GM19328 (cell line): ENCODE measurements at regions not wholly inside any gene's neighbourhood (a gene's known extent, or its start where the extent isn't known, plus 50 kb on each side); places are given as distances from the start of the nearest gene placed in this dataset.
"Not testable (repeated sequence)": the region's sequence is repeated elsewhere in the genome, so short reads cannot be mapped to it uniquely, and the experiment has no call there.

Experiments
- ATAC-seq: cut with Tn5 transposase; IDR thresholded peaks from one replicate; pipeline ENCODE4 v1.9.1; 2021; ENCODE audit warnings: mild to moderate bottlenecking, moderate library complexity; ENCODE audit not compliant: unreplicated experiment

- ATAC-seq = not testable (repeated sequence)
Measured at GRCh38 chrX:122140219-122140618, 1043.9 kb upstream of the GRIA3 start.

- no peak for ATAC-seq
Measured at GRCh38 chrX:122154019-122154418, 1030.1 kb upstream of the GRIA3 start.

GRCh38 chrX:122168241-122168640 is 1015.8 kb upstream of the GRIA3 start:
- no peak for ATAC-seq

GRCh38 chrX:122184791-122185190 is 999.3 kb upstream of the GRIA3 start:
- ATAC-seq = no peak

GRCh38 chrX:122187069-122187713 is 996.9 kb upstream of the GRIA3 start:
- no peak for ATAC-seq

- ATAC-seq = no peak
Measured at GRCh38 chrX:122188751-122189150, 995.3 kb upstream of the GRIA3 start.

- no peak for ATAC-seq
Measured at GRCh38 chrX:122196343-122196742, 987.7 kb upstream of the GRIA3 start.

- no peak for ATAC-seq
Measured at GRCh38 chrX:122203399-122203798, 980.7 kb upstream of the GRIA3 start.

GRCh38 chrX:122218666-122219065 is 965.4 kb upstream of the GRIA3 start:
- ATAC-seq = no peak

- no peak for ATAC-seq
Measured at GRCh38 chrX:122219226-122219625, 964.9 kb upstream of the GRIA3 start.

GRCh38 chrX:122219735-122220134 is 964.3 kb upstream of the GRIA3 start:
- ATAC-seq = no peak

- ATAC-seq = no peak
Measured at GRCh38 chrX:122220644-122221373, 963.3 kb upstream of the GRIA3 start.

GRCh38 chrX:122221810-122222209 is 962.3 kb upstream of the GRIA3 start:
- ATAC-seq = not testable (repeated sequence)

GRCh38 chrX:122224137-122224536 is 959.9 kb upstream of the GRIA3 start:
- not testable (repeated sequence) for ATAC-seq

- ATAC-seq = no peak
Measured at GRCh38 chrX:122238801-122239200, 945.3 kb upstream of the GRIA3 start.

- ATAC-seq = no peak
Measured at GRCh38 chrX:122241959-122242358, 942.1 kb upstream of the GRIA3 start.

GRCh38 chrX:122244080-122244479 is 940.0 kb upstream of the GRIA3 start:
- ATAC-seq = no peak

- no peak for ATAC-seq
Measured at GRCh38 chrX:122245175-122245574, 938.9 kb upstream of the GRIA3 start.

GRCh38 chrX:122245943-122246342 is 938.1 kb upstream of the GRIA3 start:
- no peak for ATAC-seq

GRCh38 chrX:122246937-122247336 is 937.1 kb upstream of the GRIA3 start:
- ATAC-seq = no peak

GRCh38 chrX:122248681-122249080 is 935.4 kb upstream of the GRIA3 start:
- ATAC-seq = no peak

- no peak for ATAC-seq
Measured at GRCh38 chrX:122252454-122252853, 931.6 kb upstream of the GRIA3 start.

GRCh38 chrX:122268353-122268752 is 915.7 kb upstream of the GRIA3 start:
- ATAC-seq = no peak
